ENCODE measurements at regions not wholly inside any gene's neighbourhood (a gene's known extent, or its start where the extent isn't known, plus 50 kb on each side); places are given as distances from the start of the nearest gene placed in this dataset.

GRCh38 chr2:239576784-239577685, 176.2 kb upstream of the HDAC4 start:
- Histone ChIP-seq H3K9me3 (no peaks in the 10 kb centered on the region), H3K27me3 (no peaks in the 10 kb centered on the region), H3K4me3 (no peak overlapping the region), H3K4me1 (peaks cover 4% of the 10 kb centered on the region), H3K27ac (no peak overlapping the region), H3K36me3 (ENCODE audit: low read depth, missing control alignments) (no peaks in the 10 kb centered on the region)
- no peak for DNase-seq
- no peak for TF ChIP-seq POLR2A (IDR thresholded peaks at IDR 0.05)
- TF ChIP-seq, protein P1, sequence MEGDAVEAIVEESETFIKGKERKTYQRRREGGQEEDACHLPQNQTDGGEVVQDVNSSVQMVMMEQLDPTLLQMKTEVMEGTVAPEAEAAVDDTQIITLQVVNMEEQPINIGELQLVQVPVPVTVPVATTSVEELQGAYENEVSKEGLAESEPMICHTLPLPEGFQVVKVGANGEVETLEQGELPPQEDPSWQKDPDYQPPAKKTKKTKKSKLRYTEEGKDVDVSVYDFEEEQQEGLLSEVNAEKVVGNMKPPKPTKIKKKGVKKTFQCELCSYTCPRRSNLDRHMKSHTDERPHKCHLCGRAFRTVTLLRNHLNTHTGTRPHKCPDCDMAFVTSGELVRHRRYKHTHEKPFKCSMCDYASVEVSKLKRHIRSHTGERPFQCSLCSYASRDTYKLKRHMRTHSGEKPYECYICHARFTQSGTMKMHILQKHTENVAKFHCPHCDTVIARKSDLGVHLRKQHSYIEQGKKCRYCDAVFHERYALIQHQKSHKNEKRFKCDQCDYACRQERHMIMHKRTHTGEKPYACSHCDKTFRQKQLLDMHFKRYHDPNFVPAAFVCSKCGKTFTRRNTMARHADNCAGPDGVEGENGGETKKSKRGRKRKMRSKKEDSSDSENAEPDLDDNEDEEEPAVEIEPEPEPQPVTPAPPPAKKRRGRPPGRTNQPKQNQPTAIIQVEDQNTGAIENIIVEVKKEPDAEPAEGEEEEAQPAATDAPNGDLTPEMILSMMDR (IDR thresholded peaks at IDR 0.05) = no peak
- 93 to 95% methylated on average over 16 to 17 of the region's 17 CpGs for WGBS, 2 donors
- intact Hi-C loops (cut with DNase I; ENCODE audit: low total_unique reads) = no loop called here

GRCh38 chr2:239575931-239576445, 175.2 kb upstream of the HDAC4 start:
- no peak for DNase-seq
- H3K9me3 ChIP-seq = no peaks in the 10 kb centered on the region
- H3K4me3 ChIP-seq = no peak overlapping the region
- H3K4me1 ChIP-seq = peaks cover 4% of the 10 kb centered on the region
- H3K27ac ChIP-seq = no peak overlapping the region
- 97 to 98% methylated on average over 5 to 8 of the region's 8 CpGs for WGBS, 2 donors
- H3K36me3 ChIP-seq (ENCODE audit: low read depth, missing control alignments) = no peaks in the 10 kb centered on the region
- intact Hi-C loops (cut with DNase I; ENCODE audit: low total_unique reads) = no loop called here
- no peak for TF ChIP-seq POLR2A (IDR thresholded peaks at IDR 0.05)
- TF ChIP-seq, protein P1 (IDR thresholded peaks at IDR 0.05) = no peak
- no peaks in the 10 kb centered on the region for H3K27me3 ChIP-seq

- WGBS, 2 donors = 42 to 69% methylated on average over 8 to 13 of the region's 13 CpGs
- intact Hi-C loops (cut with DNase I; ENCODE audit: low total_unique reads) = no loop called here
- peaks cover 4% of the 10 kb centered on the region for H3K4me1 ChIP-seq
- DNase-seq = no peak
- H3K9me3 ChIP-seq = no peaks in the 10 kb centered on the region
- H3K4me3 ChIP-seq = no peak overlapping the region
- no peak overlapping the region for H3K27ac ChIP-seq
- TF ChIP-seq, protein P1 (IDR thresholded peaks at IDR 0.05) = no peak
- no peak for TF ChIP-seq POLR2A (IDR thresholded peaks at IDR 0.05)
- no peaks in the 10 kb centered on the region for H3K36me3 ChIP-seq (ENCODE audit: low read depth, missing control alignments)
- H3K27me3 ChIP-seq = no peaks in the 10 kb centered on the region
Measured at GRCh38 chr2:239574434-239575156, 173.8 kb upstream of the HDAC4 start.

- H3K9me3 ChIP-seq = no peaks in the 10 kb centered on the region
- TF ChIP-seq POLR2A (IDR thresholded peaks at IDR 0.05) = no peak
- TF ChIP-seq, protein P1 (IDR thresholded peaks at IDR 0.05) = no peak
- intact Hi-C loops (cut with DNase I; ENCODE audit: low total_unique reads) = no loop called here
- 73 to 97% methylated on average over 4 to 5 of the region's 5 CpGs for WGBS, 2 donors
- DNase-seq = no peak
- H3K4me1 ChIP-seq = peaks cover 4% of the 10 kb centered on the region
- no peak overlapping the region for H3K4me3 ChIP-seq
- no peaks in the 10 kb centered on the region for H3K27me3 ChIP-seq
- H3K27ac ChIP-seq = no peak overlapping the region
- H3K36me3 ChIP-seq (ENCODE audit: low read depth, missing control alignments) = no peaks in the 10 kb centered on the region
Measured at GRCh38 chr2:239574054-239574433, 173.2 kb upstream of the HDAC4 start.

Measured in testis (tissue), 2 donors.